B cell (primary cell): ENCODE measurements at regions not wholly inside any gene's neighbourhood (a gene's known extent, or its start where the extent isn't known, plus 50 kb on each side); places are given as distances from the start of the nearest gene placed in this dataset.

ENCODE experiments used
- ATAC-seq: fragments of 200-7000 bp; cut with Tn5 transposase; one replicate; pipeline ENCODE4 v1.10.0; 2021; ENCODE audit warnings: low read depth, mild to moderate bottlenecking, moderate number of reproducible peaks, moderate library complexity
- CTCF ChIA-PET: fragments of 350-600 bp; sonication (Branson Sonifier 250); formaldehyde crosslinking; loops from one replicate; lab custom pipeline; 2021; ENCODE audit warnings: antibody characterized with exemption, inconsistent platforms; lab: Charles Lee
- POLR2A ChIA-PET: fragments of 350-600 bp; sonication (Branson Sonifier 250); formaldehyde crosslinking; loops from one replicate; lab custom pipeline; 2021; ENCODE audit warnings: antibody characterized with exemption; lab: Charles Lee
- DNase-seq: peaks from one replicate; pipeline ENCODE4 v3.0.0; 2013
- H2AFZ ChIP-seq: 2 replicates; pipeline ENCODE4 v1.6.1; 2012; ENCODE audit warnings: mild to moderate bottlenecking, low read depth, low read length; ENCODE audit not compliant: insufficient read depth, poor library complexity, severe bottlenecking
- H3K27ac ChIP-seq, 2 donors: 1 replicate in 1 of 2; 2 replicates in 1 of 2; pipeline ENCODE4 v1.5.1; 2012 to 2013; ENCODE audit warnings: low read length in 2 of 2, mild to moderate bottlenecking in 2 of 2, moderate library complexity in 1 of 2
- H3K27me3 ChIP-seq, 4 experiments: fragments of 200-600 bp in 1 of 4; sonication (generic) in 1 of 4; replicated peaks in 1 of 4; 1 replicate in 2 of 4; 2 replicates in 2 of 4; pipeline versions ENCODE4 v1.6.1 to v1.7.0; 2013 to 2016; ENCODE audit warnings: low read length in 3 of 4, mild to moderate bottlenecking in 2 of 4, mixed read lengths in 1 of 4, moderate library complexity in 1 of 4; ENCODE audit not compliant: insufficient read depth in 4 of 4, control insufficient read depth in 3 of 4; ENCODE audit errors: control extremely low read depth in 1 of 4
- H3K36me3 ChIP-seq, 2 experiments: replicated peaks in 1 of 2; 1 replicate in 1 of 2; 2 replicates in 1 of 2; pipeline versions ENCODE4 v1.6.1 to v1.7.1; 2013; ENCODE audit warnings: low read length in 1 of 2; ENCODE audit not compliant: insufficient read depth in 2 of 2, control insufficient read depth in 1 of 2; ENCODE audit errors: control extremely low read depth in 1 of 2, extremely low read depth in 1 of 2
- H3K4me1 ChIP-seq, 2 donors: fragments of 200-600 bp in 1 of 2; sonication (generic) in 1 of 2; 1 replicate in 1 of 2; 2 replicates in 1 of 2; pipeline versions ENCODE4 v1.5.1 to v1.6.1; 2013 to 2017; ENCODE audit warnings: low read length in 2 of 2; ENCODE audit not compliant: control insufficient read depth in 2 of 2, insufficient read depth in 2 of 2
- H3K4me2 ChIP-seq: replicated peaks from 2 replicates; pipeline ENCODE3; 2012; ENCODE audit warnings: mild to moderate bottlenecking, low read depth, low read length; ENCODE audit not compliant: poor library complexity, severe bottlenecking
- H3K4me3 ChIP-seq, 5 experiments: fragments of 200-600 bp in 1 of 5; sonication (generic) in 1 of 5; 1 replicate in 3 of 5; 2 replicates in 2 of 5; pipeline versions ENCODE4 v1.5.1 to v1.7.0; 2011 to 2016; ENCODE audit warnings: low read length in 4 of 5, mild to moderate bottlenecking in 4 of 5, low read depth in 2 of 5, control low read depth in 1 of 5, moderate library complexity in 1 of 5; ENCODE audit not compliant: insufficient read depth in 1 of 5; ENCODE audit errors: control extremely low read depth in 1 of 5, extremely low read depth in 1 of 5
- H3K79me2 ChIP-seq: fragments of 200-600 bp; sonication (generic); one replicate; pipeline ENCODE4 v1.6.0; 2016; ENCODE audit warnings: low read length; ENCODE audit not compliant: control insufficient read depth, insufficient read depth
- H3K9ac ChIP-seq: fragments of 200-600 bp; sonication (generic); 2 replicates; pipeline ENCODE4 v1.6.1; 2017; ENCODE audit warnings: mild to moderate bottlenecking, low read length, moderate library complexity
- H3K9me3 ChIP-seq, 3 donors: one replicate each; pipeline versions ENCODE4 v1.6.1 to v1.7.1; 2013; ENCODE audit warnings: low read length in 2 of 3; ENCODE audit not compliant: control insufficient read depth in 2 of 3, insufficient read depth in 1 of 3; ENCODE audit errors: control extremely low read depth in 1 of 3
- H4K20me1 ChIP-seq: 2 replicates; pipeline ENCODE4 v1.6.0; 2012; ENCODE audit warnings: mild to moderate bottlenecking, low read length; ENCODE audit not compliant: insufficient read depth, control insufficient read depth, poor library complexity, severe bottlenecking
- H3K27ac Mint-ChIP-seq: one replicate; pipeline ENCODE4 v1.8.0; 2021; ENCODE audit warnings: mixed read lengths
- H3K27me3 Mint-ChIP-seq: one replicate; pipeline ENCODE4 v1.8.0; 2021; ENCODE audit warnings: mixed read lengths
- H3K4me1 Mint-ChIP-seq: one replicate; pipeline ENCODE4 v1.8.0; 2021; ENCODE audit warnings: mixed read lengths
- H3K4me3 Mint-ChIP-seq: one replicate; pipeline ENCODE4 v1.8.0; 2021; ENCODE audit warnings: mixed read lengths
- H3K9me3 Mint-ChIP-seq: one replicate; pipeline ENCODE4 v1.8.0; 2022; ENCODE audit warnings: mixed read lengths; ENCODE audit not compliant: insufficient read depth
- CTCF ChIP-seq: fragments of 200-600 bp; IDR thresholded peaks from one replicate; pipeline ENCODE4 v1.8.0; 2022; ENCODE audit warnings: antibody characterized with exemption, mild to moderate bottlenecking
- EZH2 ChIP-seq: IDR thresholded peaks from 2 replicates; pipeline ENCODE4 v1.6.1; 2012; ENCODE audit warnings: borderline replicate concordance, low read depth, mild to moderate bottlenecking, moderate library complexity, low read length; ENCODE audit not compliant: insufficient read depth, poor library complexity, severe bottlenecking
- WGBS: methylation state at CpG from one replicate; pipeline ENCODE4 v1.1.5; 2013; ENCODE audit warnings: missing lambda C conversion rate; ENCODE audit not compliant: insufficient coverage; 5-methylcytosine and 5-hydroxymethylcytosine counted together
- intact Hi-C: fragments of 100-400 bp; cut with micrococcal nuclease; formaldehyde crosslinking; loops from one replicate; pipeline ENCODE4 v1.10.0; 2022

GRCh38 chr5:23579566-23579965, 72.2 kb downstream of the PRDM9 start:
- ATAC-seq (no peak), DNase-seq (no peak)
- H3K36me3 ChIP-seq: no peaks in the 10 kb centered on the region
- no peaks in the 10 kb centered on the region for H3K4me1 Mint-ChIP-seq
- no peak overlapping the region for H3K27ac Mint-ChIP-seq
- H3K4me2 ChIP-seq: no peak overlapping the region
- H3K27ac ChIP-seq: no peak overlapping the region
- POLR2A ChIA-PET: no interaction called here
- CTCF ChIA-PET: no interaction called here
- no peaks in the 10 kb centered on the region for H3K27me3 Mint-ChIP-seq
- H3K4me3 Mint-ChIP-seq: no peak overlapping the region
- H3K9ac ChIP-seq: no peak overlapping the region
- no peak overlapping the region for H2AFZ ChIP-seq
- H3K4me3 ChIP-seq: no peak overlapping the region
- no peaks in the 10 kb centered on the region for H3K4me1 ChIP-seq
- H3K27me3 ChIP-seq: no peaks in the 10 kb centered on the region
- no peaks in the 10 kb centered on the region for H3K9me3 Mint-ChIP-seq
- TF ChIP-seq EZH2 (no peak), CTCF (no peak)
- no peaks in the 10 kb centered on the region for H3K9me3 ChIP-seq
- intact Hi-C loops: no loop called here
- 83% methylated on average over 2 of the region's 3 CpGs for WGBS
- no peaks in the 10 kb centered on the region for H4K20me1 ChIP-seq
- no peaks in the 10 kb centered on the region for H3K79me2 ChIP-seq

DNA sequence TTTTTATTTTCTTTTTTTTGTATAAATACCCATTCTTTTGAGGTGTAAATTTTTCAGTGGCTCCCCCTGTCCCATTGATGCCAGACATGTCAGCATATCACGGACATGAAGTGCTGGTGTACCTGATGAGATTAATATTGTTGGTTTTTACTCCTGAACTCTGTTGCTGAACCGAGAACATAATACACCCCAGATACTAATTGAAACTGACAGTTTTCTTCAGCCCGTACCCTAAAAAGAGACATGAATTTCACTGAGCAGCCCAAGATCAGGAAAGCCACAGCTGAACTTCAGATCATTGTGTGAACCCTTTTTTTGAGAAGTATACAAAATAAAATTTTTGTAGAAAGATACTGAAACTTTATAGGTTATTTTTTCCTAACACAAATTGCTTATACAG, 75.7 kb downstream of the PRDM9 start:
- no peaks in the 10 kb centered on the region for H3K4me1 ChIP-seq
- H3K27me3 ChIP-seq: no peaks in the 10 kb centered on the region
- no peaks in the 10 kb centered on the region for H4K20me1 ChIP-seq
- H3K9me3 ChIP-seq: no peaks in the 10 kb centered on the region
- H2AFZ ChIP-seq: no peak overlapping the region
- POLR2A ChIA-PET: no interaction called here
- intact Hi-C loops: no loop called here
- DNase-seq (no peak), ATAC-seq (no peak)
- no peaks in the 10 kb centered on the region for H3K36me3 ChIP-seq
- WGBS: no CpG with 5 or more reads among the region's 3 CpGs
- no peak overlapping the region for H3K4me2 ChIP-seq
- CTCF ChIA-PET: no interaction called here
- Mint-ChIP-seq H3K27ac (no peak overlapping the region), H3K27me3 (no peaks in the 10 kb centered on the region), H3K4me1 (no peaks in the 10 kb centered on the region), H3K9me3 (no peaks in the 10 kb centered on the region), H3K4me3 (no peak overlapping the region)
- H3K79me2 ChIP-seq: no peaks in the 10 kb centered on the region
- H3K27ac ChIP-seq: no peak overlapping the region
- TF ChIP-seq EZH2 (no peak), CTCF (no peak)
- no peak overlapping the region for H3K9ac ChIP-seq
- H3K4me3 ChIP-seq: no peak overlapping the region
